GM23338 (cell line): ENCODE measurements at regions not wholly inside any gene's neighbourhood (a gene's known extent, or its start where the extent isn't known, plus 50 kb on each side); places are given as distances from the start of the nearest gene placed in this dataset.

ENCODE experiments used
- CREB1 ChIP-seq: fragments of 250-450 bp; sonication (Bioruptor Pico); IDR thresholded peaks from 2 replicates; pipeline ENCODE4 v1.5.0; 2020; ENCODE audit warnings: low read depth, mild to moderate bottlenecking, moderate library complexity
- EZH2 ChIP-seq: fragments of 200-600 bp; sonication (generic); IDR thresholded peaks from one replicate; pipeline ENCODE4 v1.8.0; 2017; ENCODE audit warnings: antibody characterized with exemption, mild to moderate bottlenecking, low read depth; ENCODE audit not compliant: unreplicated experiment
- EZH2phosphoT487 ChIP-seq: fragments of 200-600 bp; sonication (generic); IDR thresholded peaks from one replicate; pipeline ENCODE4 v1.8.1; 2018; ENCODE audit warnings: antibody characterized with exemption; ENCODE audit not compliant: unreplicated experiment
- JUNB ChIP-seq: IDR thresholded peaks from one replicate; pipeline ENCODE4 v1.6.1; 2016; ENCODE audit warnings: antibody characterized with exemption; ENCODE audit not compliant: unreplicated experiment
- NANOG ChIP-seq: IDR thresholded peaks from 2 replicates; pipeline ENCODE4 v1.6.1; 2016; ENCODE audit warnings: antibody characterized with exemption, borderline replicate concordance
- POLR2AphosphoS5 ChIP-seq: IDR thresholded peaks from 2 replicates; pipeline ENCODE4 v1.6.1; 2016; ENCODE audit warnings: antibody characterized with exemption, low read depth
- STAT1 ChIP-seq: IDR thresholded peaks from one replicate; pipeline ENCODE4 v1.6.1; 2016; ENCODE audit warnings: antibody characterized with exemption; ENCODE audit not compliant: unreplicated experiment
- ZNF114 ChIP-seq: fragments of 250-450 bp; sonication (Bioruptor Pico); IDR thresholded peaks from 2 replicates; pipeline ENCODE4 v1.5.0; 2020; ENCODE audit warnings: mild to moderate bottlenecking, moderate library complexity
- ZNF331 ChIP-seq: fragments of 250-450 bp; sonication (Bioruptor Pico); IDR thresholded peaks from 2 replicates; pipeline ENCODE4 v1.5.0; 2020; ENCODE audit warnings: low read depth, mild to moderate bottlenecking, moderate library complexity
- TF ChIP-seq, protein P1 (sequence below), 2 experiments: fragments of 200-600 bp in 1 of 2; sonication (generic) in 1 of 2; conservative IDR thresholded peaks; 2 replicates each; pipeline versions ENCODE4 v1.5.1 to v1.6.1; 2016 to 2017; ENCODE audit warnings: antibody characterized with exemption in 2 of 2, low read depth in 2 of 2, mild to moderate bottlenecking in 2 of 2, moderate library complexity in 1 of 2
- TF ChIP-seq, protein P2 (sequence below): IDR thresholded peaks from one replicate; pipeline ENCODE4 v1.6.1; 2018; ENCODE audit warnings: antibody characterized with exemption; ENCODE audit not compliant: unreplicated experiment
- TF ChIP-seq, protein P3 (sequence below): IDR thresholded peaks from 2 replicates; pipeline ENCODE4 v1.6.1; 2016; ENCODE audit warnings: antibody characterized with exemption
- TF ChIP-seq, protein P4 (sequence below): fragments of 250-450 bp; sonication (Bioruptor Pico); IDR thresholded peaks from 2 replicates; pipeline ENCODE4 v1.5.0; 2020; ENCODE audit warnings: mild to moderate bottlenecking, moderate library complexity

DNA sequence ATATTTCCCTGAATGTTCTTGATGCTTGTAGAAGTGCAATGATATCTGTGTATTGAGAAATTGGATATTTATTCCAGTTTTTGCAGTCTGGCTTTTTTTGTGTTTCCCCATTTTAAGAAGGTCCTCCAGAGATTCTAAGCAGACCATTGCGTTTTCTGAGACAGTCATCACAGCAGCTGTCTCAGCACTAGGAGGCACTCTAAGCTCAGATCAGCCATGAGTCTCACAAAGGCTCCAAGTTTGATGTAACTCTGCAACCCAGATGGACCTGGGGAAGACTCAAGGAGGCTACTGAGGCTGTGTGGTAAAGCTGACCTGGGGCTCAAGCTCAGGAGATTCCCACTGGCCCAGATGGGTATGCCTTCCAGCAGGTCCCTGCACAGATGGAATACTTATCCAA, 89.3 kb upstream of the CYLC1 start:
- TF ChIP-seq, protein P1, sequence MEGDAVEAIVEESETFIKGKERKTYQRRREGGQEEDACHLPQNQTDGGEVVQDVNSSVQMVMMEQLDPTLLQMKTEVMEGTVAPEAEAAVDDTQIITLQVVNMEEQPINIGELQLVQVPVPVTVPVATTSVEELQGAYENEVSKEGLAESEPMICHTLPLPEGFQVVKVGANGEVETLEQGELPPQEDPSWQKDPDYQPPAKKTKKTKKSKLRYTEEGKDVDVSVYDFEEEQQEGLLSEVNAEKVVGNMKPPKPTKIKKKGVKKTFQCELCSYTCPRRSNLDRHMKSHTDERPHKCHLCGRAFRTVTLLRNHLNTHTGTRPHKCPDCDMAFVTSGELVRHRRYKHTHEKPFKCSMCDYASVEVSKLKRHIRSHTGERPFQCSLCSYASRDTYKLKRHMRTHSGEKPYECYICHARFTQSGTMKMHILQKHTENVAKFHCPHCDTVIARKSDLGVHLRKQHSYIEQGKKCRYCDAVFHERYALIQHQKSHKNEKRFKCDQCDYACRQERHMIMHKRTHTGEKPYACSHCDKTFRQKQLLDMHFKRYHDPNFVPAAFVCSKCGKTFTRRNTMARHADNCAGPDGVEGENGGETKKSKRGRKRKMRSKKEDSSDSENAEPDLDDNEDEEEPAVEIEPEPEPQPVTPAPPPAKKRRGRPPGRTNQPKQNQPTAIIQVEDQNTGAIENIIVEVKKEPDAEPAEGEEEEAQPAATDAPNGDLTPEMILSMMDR (conservative IDR thresholded peaks at IDR 0.05; ENCODE audit: low read depth in 2 of 2), result peak; percentile 25 to 57
- TF ChIP-seq, protein P2, sequence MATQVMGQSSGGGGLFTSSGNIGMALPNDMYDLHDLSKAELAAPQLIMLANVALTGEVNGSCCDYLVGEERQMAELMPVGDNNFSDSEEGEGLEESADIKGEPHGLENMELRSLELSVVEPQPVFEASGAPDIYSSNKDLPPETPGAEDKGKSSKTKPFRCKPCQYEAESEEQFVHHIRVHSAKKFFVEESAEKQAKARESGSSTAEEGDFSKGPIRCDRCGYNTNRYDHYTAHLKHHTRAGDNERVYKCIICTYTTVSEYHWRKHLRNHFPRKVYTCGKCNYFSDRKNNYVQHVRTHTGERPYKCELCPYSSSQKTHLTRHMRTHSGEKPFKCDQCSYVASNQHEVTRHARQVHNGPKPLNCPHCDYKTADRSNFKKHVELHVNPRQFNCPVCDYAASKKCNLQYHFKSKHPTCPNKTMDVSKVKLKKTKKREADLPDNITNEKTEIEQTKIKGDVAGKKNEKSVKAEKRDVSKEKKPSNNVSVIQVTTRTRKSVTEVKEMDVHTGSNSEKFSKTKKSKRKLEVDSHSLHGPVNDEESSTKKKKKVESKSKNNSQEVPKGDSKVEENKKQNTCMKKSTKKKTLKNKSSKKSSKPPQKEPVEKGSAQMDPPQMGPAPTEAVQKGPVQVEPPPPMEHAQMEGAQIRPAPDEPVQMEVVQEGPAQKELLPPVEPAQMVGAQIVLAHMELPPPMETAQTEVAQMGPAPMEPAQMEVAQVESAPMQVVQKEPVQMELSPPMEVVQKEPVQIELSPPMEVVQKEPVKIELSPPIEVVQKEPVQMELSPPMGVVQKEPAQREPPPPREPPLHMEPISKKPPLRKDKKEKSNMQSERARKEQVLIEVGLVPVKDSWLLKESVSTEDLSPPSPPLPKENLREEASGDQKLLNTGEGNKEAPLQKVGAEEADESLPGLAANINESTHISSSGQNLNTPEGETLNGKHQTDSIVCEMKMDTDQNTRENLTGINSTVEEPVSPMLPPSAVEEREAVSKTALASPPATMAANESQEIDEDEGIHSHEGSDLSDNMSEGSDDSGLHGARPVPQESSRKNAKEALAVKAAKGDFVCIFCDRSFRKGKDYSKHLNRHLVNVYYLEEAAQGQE, result no peak
- no peak for TF ChIP-seq CREB1 (CRISPR knock-in tag)
- no peak for TF ChIP-seq EZH2
- TF ChIP-seq POLR2AphosphoS5, result no peak
- no peak for TF ChIP-seq STAT1
- no peak for TF ChIP-seq EZH2phosphoT487
- no peak for TF ChIP-seq JUNB
- TF ChIP-seq, protein P3, sequence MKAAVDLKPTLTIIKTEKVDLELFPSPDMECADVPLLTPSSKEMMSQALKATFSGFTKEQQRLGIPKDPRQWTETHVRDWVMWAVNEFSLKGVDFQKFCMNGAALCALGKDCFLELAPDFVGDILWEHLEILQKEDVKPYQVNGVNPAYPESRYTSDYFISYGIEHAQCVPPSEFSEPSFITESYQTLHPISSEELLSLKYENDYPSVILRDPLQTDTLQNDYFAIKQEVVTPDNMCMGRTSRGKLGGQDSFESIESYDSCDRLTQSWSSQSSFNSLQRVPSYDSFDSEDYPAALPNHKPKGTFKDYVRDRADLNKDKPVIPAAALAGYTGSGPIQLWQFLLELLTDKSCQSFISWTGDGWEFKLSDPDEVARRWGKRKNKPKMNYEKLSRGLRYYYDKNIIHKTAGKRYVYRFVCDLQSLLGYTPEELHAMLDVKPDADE, result no peak
- no peak for TF ChIP-seq ZNF331 (CRISPR knock-in tag)
- no peak for TF ChIP-seq ZNF114 (CRISPR knock-in tag)
- no peak for TF ChIP-seq NANOG
- TF ChIP-seq, protein P4, sequence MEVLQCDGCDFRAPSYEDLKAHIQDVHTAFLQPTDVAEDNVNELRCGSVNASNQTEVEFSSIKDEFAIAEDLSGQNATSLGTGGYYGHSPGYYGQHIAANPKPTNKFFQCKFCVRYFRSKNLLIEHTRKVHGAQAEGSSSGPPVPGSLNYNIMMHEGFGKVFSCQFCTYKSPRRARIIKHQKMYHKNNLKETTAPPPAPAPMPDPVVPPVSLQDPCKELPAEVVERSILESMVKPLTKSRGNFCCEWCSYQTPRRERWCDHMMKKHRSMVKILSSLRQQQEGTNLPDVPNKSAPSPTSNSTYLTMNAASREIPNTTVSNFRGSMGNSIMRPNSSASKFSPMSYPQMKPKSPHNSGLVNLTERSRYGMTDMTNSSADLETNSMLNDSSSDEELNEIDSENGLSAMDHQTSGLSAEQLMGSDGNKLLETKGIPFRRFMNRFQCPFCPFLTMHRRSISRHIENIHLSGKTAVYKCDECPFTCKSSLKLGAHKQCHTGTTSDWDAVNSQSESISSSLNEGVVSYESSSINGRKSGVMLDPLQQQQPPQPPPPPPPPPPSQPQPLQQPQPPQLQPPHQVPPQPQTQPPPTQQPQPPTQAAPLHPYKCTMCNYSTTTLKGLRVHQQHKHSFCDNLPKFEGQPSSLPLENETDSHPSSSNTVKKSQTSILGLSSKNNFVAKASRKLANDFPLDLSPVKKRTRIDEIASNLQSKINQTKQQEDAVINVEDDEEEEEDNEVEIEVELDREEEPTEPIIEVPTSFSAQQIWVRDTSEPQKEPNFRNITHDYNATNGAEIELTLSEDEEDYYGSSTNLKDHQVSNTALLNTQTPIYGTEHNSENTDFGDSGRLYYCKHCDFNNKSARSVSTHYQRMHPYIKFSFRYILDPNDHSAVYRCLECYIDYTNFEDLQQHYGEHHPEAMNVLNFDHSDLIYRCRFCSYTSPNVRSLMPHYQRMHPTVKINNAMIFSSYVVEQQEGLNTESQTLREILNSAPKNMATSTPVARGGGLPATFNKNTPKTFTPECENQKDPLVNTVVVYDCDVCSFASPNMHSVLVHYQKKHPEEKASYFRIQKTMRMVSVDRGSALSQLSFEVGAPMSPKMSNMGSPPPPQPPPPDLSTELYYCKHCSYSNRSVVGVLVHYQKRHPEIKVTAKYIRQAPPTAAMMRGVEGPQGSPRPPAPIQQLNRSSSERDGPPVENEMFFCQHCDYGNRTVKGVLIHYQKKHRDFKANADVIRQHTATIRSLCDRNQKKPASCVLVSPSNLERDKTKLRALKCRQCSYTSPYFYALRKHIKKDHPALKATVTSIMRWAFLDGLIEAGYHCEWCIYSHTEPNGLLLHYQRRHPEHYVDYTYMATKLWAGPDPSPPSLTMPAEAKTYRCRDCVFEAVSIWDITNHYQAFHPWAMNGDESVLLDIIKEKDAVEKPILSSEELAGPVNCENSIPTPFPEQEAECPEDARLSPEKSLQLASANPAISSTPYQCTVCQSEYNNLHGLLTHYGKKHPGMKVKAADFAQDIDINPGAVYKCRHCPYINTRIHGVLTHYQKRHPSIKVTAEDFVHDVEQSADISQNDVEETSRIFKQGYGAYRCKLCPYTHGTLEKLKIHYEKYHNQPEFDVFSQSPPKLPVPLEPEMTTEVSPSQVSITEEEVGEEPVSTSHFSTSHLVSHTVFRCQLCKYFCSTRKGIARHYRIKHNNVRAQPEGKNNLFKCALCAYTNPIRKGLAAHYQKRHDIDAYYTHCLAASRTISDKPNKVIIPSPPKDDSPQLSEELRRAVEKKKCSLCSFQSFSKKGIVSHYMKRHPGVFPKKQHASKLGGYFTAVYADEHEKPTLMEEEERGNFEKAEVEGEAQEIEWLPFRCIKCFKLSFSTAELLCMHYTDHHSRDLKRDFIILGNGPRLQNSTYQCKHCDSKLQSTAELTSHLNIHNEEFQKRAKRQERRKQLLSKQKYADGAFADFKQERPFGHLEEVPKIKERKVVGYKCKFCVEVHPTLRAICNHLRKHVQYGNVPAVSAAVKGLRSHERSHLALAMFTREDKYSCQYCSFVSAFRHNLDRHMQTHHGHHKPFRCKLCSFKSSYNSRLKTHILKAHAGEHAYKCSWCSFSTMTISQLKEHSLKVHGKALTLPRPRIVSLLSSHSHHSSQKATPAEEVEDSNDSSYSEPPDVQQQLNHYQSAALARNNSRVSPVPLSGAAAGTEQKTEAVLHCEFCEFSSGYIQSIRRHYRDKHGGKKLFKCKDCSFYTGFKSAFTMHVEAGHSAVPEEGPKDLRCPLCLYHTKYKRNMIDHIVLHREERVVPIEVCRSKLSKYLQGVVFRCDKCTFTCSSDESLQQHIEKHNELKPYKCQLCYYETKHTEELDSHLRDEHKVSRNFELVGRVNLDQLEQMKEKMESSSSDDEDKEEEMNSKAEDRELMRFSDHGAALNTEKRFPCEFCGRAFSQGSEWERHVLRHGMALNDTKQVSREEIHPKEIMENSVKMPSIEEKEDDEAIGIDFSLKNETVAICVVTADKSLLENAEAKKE (CRISPR knock-in tag), result no peak
